Activated gamma-delta T cell (primary cell): ENCODE measurements at regions not wholly inside any gene's neighbourhood (a gene's known extent, or its start where the extent isn't known, plus 50 kb on each side); places are given as distances from the start of the nearest gene placed in this dataset.

Experiments
- DNase-seq: peaks from one replicate; lab custom pipeline; 2025; lab: John Stamatoyannopoulos, UW

GRCh38 chr18:70386582-70386981 is 97.7 kb downstream of the SOCS6 start:
- DNase-seq = no peak

GRCh38 chr18:70385474-70385873 is 96.6 kb downstream of the SOCS6 start:
- no peak for DNase-seq

- DNase-seq = no peak
Measured at GRCh38 chr18:70384181-70384790, 95.4 kb downstream of the SOCS6 start.

- DNase-seq = no peak
Measured at GRCh38 chr18:70382992-70383717, 94.3 kb downstream of the SOCS6 start.

GRCh38 chr18:70382017-70382416 is 93.2 kb downstream of the SOCS6 start:
- DNase-seq = no peak

GRCh38 chr18:70380915-70381896 is 92.4 kb downstream of the SOCS6 start:
- DNase-seq = no peak
